ENCODE measurements at regions not wholly inside any gene's neighbourhood (a gene's known extent, or its start where the extent isn't known, plus 50 kb on each side); places are given as distances from the start of the nearest gene placed in this dataset.
A peak's percentile ranks its signal among the peaks of the same experiment; 100 is the strongest.
"Not testable (repeated sequence)": the region's sequence is repeated elsewhere in the genome, so short reads cannot be mapped to it uniquely, and the experiment has no call there.

DNA sequence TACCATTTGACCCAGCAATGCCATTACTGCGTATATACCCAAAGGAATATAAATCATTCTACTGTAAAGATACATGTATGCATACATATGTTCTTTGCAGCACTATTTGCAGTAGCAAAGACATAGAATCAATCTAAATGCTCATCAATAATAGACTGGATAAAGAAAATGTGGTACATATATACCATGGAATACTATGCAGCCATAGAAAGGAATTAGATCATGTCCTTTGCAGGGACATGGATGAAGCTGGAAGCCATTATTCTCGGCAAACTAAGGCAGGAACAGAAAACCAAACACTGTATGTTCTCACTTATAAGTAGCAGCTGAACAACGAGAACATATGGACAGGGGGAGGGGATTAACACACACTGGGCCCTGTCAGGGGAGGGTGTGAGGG, 54.8 kb upstream of the ZNF30 start:
- peaks cover 12% of the 10 kb centered on the region for H3K4me1 Mint-ChIP-seq
- DNase-seq (ENCODE audit: low spot score); H3K27me3 Mint-ChIP-seq (ENCODE audit: low read depth); H3K4me3 Mint-ChIP-seq; H3K9me3 Mint-ChIP-seq; POLR2A ChIA-PET; H3K27ac Mint-ChIP-seq; H3K36me3 Mint-ChIP-seq; ATAC-seq: not testable (repeated sequence)
- CTCF ChIA-PET, result interaction anchor here (0.6 to 1.4 kb wide), 2 partner anchors 33 kb away, joined by 3 to 4 read pairs; no protein-coding TSS in a partner anchor

- H3K27me3 Mint-ChIP-seq (ENCODE audit: low read depth), result peaks cover 5% of the 10 kb centered on the region; the same call in 1 of the 2 replicates
- ATAC-seq, result no peak
- ChIA-PET CTCF (interaction anchor here (1.7 kb wide), 1 partner anchor 29 kb away, joined by 6 read pairs; no protein-coding TSS in a partner anchor), POLR2A (no interaction called here)
- H3K27ac Mint-ChIP-seq, result no peak overlapping the region
- H3K9me3 Mint-ChIP-seq, result peaks cover 4% of the 10 kb centered on the region; the same call in 1 of the 2 replicates
- H3K4me3 Mint-ChIP-seq, result no peak overlapping the region
- H3K36me3 Mint-ChIP-seq, result no peaks in the 10 kb centered on the region
- no peak for DNase-seq (ENCODE audit: low spot score)
- peaks cover 12% of the 10 kb centered on the region for H3K4me1 Mint-ChIP-seq
- no peak for TF ChIP-seq FOXJ3 (CRISPR knock-in tag; IDR thresholded peaks at IDR 0.05; ENCODE audit: borderline replicate concordance)
- TF ChIP-seq, protein P1, sequence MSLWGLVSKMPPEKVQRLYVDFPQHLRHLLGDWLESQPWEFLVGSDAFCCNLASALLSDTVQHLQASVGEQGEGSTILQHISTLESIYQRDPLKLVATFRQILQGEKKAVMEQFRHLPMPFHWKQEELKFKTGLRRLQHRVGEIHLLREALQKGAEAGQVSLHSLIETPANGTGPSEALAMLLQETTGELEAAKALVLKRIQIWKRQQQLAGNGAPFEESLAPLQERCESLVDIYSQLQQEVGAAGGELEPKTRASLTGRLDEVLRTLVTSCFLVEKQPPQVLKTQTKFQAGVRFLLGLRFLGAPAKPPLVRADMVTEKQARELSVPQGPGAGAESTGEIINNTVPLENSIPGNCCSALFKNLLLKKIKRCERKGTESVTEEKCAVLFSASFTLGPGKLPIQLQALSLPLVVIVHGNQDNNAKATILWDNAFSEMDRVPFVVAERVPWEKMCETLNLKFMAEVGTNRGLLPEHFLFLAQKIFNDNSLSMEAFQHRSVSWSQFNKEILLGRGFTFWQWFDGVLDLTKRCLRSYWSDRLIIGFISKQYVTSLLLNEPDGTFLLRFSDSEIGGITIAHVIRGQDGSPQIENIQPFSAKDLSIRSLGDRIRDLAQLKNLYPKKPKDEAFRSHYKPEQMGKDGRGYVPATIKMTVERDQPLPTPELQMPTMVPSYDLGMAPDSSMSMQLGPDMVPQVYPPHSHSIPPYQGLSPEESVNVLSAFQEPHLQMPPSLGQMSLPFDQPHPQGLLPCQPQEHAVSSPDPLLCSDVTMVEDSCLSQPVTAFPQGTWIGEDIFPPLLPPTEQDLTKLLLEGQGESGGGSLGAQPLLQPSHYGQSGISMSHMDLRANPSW (CRISPR knock-in tag; conservative IDR thresholded peaks at IDR 0.05; ENCODE audit: low read depth), result no peak
- TF ChIP-seq SP1 (CRISPR knock-in tag; conservative IDR thresholded peaks at IDR 0.05), result no peak
- TF ChIP-seq E2F5 (CRISPR knock-in tag; IDR thresholded peaks at IDR 0.05), result no peak
- TF ChIP-seq EMX1 (CRISPR knock-in tag; IDR thresholded peaks at IDR 0.05), result no peak
- TF ChIP-seq PRRX2 (CRISPR knock-in tag; IDR thresholded peaks at IDR 0.05), result no peak
- no peak for TF ChIP-seq NR2C2 (CRISPR knock-in tag; IDR thresholded peaks at IDR 0.05)
- TF ChIP-seq CREB1 (CRISPR knock-in tag; IDR thresholded peaks at IDR 0.05), result no peak
- TF ChIP-seq NR1H2 (CRISPR knock-in tag; IDR thresholded peaks at IDR 0.05), result no peak
These were observed 59.1 kb upstream of the ZNF30 start for GRCh38 chr19:34867631-34868030.

DNA sequence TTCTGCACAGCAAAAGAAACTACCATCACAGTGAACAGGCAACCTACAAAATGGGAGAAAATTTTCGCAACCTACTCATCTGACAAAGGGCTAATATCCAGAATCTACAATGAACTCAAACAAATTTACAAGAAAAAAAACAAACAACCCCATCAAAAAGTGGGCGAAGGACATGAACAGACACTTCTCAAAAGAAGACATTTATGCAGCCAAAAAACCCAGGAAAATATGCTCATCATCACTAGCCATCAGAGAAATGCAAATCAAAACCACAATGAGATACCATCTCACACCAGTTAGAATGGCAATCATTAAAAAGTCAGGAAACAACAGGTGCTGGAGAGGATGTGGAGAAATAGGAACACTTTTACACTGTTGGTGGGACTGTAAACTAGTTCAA, 61.5 kb upstream of the ZNF30 start:
- H3K27ac Mint-ChIP-seq; ATAC-seq; H3K4me3 Mint-ChIP-seq; H3K9me3 Mint-ChIP-seq; CTCF ChIA-PET; H3K36me3 Mint-ChIP-seq; DNase-seq (ENCODE audit: low spot score); POLR2A ChIA-PET: not testable (repeated sequence)
- Mint-ChIP-seq H3K27me3 (ENCODE audit: low read depth) (peaks cover 10% of the 10 kb centered on the region), H3K4me1 (peaks cover 15% of the 10 kb centered on the region)

DNA sequence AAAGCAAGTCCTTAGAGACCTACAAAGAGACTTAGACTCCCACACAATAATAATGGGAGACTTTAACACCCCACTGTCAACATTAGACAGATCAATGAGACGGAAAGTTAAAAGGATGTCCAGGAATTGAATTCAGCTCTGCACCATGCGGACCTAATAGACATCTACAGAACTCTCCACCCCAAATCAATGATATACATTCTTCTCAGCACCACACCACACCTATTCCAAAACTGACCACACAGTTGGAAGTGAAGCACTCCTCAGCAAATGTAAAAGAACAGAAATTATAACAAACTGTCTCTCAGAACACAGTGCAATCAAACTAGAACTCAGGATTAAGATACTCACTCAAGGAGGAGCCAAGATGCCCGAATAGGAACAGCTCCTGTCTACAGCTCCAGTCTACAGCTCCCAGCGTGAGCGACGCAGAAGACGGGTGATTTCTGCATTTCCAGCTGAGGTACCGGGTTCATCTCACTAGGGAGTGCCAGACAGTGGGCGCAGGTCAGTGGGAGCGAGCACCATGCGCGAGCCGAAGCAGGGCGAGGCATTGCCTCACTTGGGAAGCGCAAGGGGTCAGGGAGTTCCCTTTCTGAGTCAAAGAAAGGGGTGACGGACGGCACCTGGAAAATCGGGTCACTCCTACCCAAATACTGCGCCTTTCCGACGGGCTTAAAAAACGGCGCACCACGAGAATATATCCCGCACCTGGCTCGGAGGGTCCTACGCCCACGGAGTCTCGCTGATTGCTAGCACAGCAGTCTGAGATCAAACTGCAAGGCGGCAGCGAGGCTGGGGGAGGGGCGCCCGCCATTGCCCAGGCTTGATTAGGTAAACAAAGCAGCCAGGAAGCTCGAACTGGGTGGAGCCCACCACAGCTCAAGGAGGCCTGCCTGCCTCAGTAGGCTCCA, 66.6 kb upstream of the ZNF30 start:
- POLR2A ChIA-PET; H3K27ac Mint-ChIP-seq; DNase-seq (ENCODE audit: low spot score); ATAC-seq: not testable (repeated sequence)
- Mint-ChIP-seq H3K4me1 (peaks cover 15% of the 10 kb centered on the region), H3K27me3 (ENCODE audit: low read depth) (peaks cover 25% of the 10 kb centered on the region), H3K9me3 (peaks cover 16% of the 10 kb centered on the region), H3K4me3 (peak overlapping the region; percentile 96), H3K36me3 (peaks cover 14% of the 10 kb centered on the region)
- CTCF ChIA-PET, result interaction anchor here (1.5 kb wide), 1 partner anchor 22 kb away, joined by 7 read pairs; no protein-coding TSS in a partner anchor

DNA sequence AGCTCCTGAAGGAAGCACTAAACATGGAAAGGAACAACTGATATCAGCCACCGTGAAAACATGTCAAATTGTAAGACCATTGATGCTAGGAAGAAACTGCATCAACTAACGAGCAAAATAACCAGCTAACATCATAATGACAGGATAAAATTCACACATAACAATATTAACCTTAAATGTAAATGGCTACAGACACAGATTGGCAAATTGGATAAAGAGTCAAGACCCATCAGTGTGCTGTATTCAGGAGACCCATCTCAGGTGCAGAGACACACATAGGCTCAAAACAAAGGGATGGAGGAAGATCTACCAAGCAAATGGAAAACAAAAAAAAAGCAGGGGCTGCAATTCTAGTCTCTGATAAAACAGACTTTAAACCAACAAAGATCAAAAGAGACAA, 67.4 kb upstream of the ZNF30 start:
- DNase-seq (ENCODE audit: low spot score); H3K27ac Mint-ChIP-seq; POLR2A ChIA-PET; ATAC-seq: not testable (repeated sequence)
- H3K36me3 Mint-ChIP-seq, result peaks cover 14% of the 10 kb centered on the region
- CTCF ChIA-PET, result interaction anchor here (1.7 kb wide), 1 partner anchor 20 kb away, joined by 4 read pairs; no protein-coding TSS in a partner anchor
- peaks cover 15% of the 10 kb centered on the region for H3K4me1 Mint-ChIP-seq
- peak overlapping the region; percentile 96 for H3K4me3 Mint-ChIP-seq
- H3K9me3 Mint-ChIP-seq, result peaks cover 16% of the 10 kb centered on the region
- H3K27me3 Mint-ChIP-seq (ENCODE audit: low read depth), result peaks cover 25% of the 10 kb centered on the region
